ENCODE measurements at regions not wholly inside any gene's neighbourhood (a gene's known extent, or its start where the extent isn't known, plus 50 kb on each side); places are given as distances from the start of the nearest gene placed in this dataset.

DNA sequence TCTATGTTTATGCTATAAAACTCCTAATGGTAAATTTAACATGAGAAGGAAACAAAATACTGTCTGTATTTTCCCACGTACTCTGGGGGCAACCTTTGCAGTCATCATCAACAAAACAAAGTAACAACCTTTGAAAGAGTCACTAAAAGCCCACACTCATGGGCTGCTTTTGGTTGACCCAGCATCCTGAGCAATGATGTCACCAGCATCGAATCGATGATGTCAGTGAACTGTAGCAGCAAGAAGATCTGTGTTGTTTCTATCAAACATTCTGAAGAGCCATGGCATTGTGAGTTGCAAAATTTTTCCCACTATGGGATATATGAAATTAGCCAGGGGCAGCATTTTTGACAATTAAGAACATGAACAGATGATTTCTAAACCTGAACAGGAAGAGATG lies 300.1 kb downstream of the HIVEP2 start:
- Mint-ChIP-seq H3K4me1 (no peaks in the 10 kb centered on the region), H3K27me3 (ENCODE audit: low read depth in 3 of 3) (peaks cover 3 to 7% (median 3%) of the 10 kb centered on the region in 3 donors), H3K9me3 (peaks cover 0 to 2% (median 0%) of the 10 kb centered on the region in 7 donors), H3K36me3 (no peaks in the 10 kb centered on the region), H3K27ac (no peak overlapping the region), H3K4me3 (no peak overlapping the region)
- no peaks in the 10 kb centered on the region for H3K4me1 ChIP-seq (ENCODE audit: control insufficient read depth in 1 of 2, insufficient read depth in 2 of 2, low read length in 2 of 2)
- H3K27me3 ChIP-seq (ENCODE audit: control insufficient read depth in 2 of 2, insufficient read depth in 2 of 2, low read length in 2 of 2): no peaks in the 10 kb centered on the region
- H3K9ac ChIP-seq (ENCODE audit: insufficient read depth, low read length, poor library complexity, severe bottlenecking): no peak overlapping the region
- no peak overlapping the region for H3K4me2 ChIP-seq (replicated peaks; ENCODE audit: extremely low read depth, low read length, poor library complexity, severe bottlenecking)
- no peak overlapping the region for H3K27ac ChIP-seq (ENCODE audit: low read depth in 1 of 2, low read length in 2 of 2)
- DNase-seq: no peak
- H3K79me2 ChIP-seq (ENCODE audit: insufficient read depth, low read length): no peaks in the 10 kb centered on the region
- WGBS (ENCODE audit: insufficient coverage): 73% methylated on average over 3 of the region's 3 CpGs
- H2AFZ ChIP-seq (ENCODE audit: insufficient read depth, low read depth, low read length, poor library complexity, severe bottlenecking): no peak overlapping the region
- H3K9me3 ChIP-seq (replicated peaks in 1 of 2; ENCODE audit: control insufficient read depth in 1 of 2, insufficient read depth in 1 of 2, low read length in 2 of 2): no peaks in the 10 kb centered on the region
- H3K4me3 ChIP-seq (replicated peaks in 1 of 3; ENCODE audit: low read depth in 2 of 3, low read length in 3 of 3): no peak overlapping the region
- H4K20me1 ChIP-seq (ENCODE audit: insufficient read depth, low read length): no peaks in the 10 kb centered on the region
- intact Hi-C loops (cut with micrococcal nuclease): no loop called here
- no peaks in the 10 kb centered on the region for H3K36me3 ChIP-seq (replicated peaks in 1 of 2; ENCODE audit: control insufficient read depth in 1 of 2, insufficient read depth in 2 of 2, low read length in 2 of 2)
- no peak for TF ChIP-seq CTCF (IDR thresholded peaks at IDR 0.05)

DNA sequence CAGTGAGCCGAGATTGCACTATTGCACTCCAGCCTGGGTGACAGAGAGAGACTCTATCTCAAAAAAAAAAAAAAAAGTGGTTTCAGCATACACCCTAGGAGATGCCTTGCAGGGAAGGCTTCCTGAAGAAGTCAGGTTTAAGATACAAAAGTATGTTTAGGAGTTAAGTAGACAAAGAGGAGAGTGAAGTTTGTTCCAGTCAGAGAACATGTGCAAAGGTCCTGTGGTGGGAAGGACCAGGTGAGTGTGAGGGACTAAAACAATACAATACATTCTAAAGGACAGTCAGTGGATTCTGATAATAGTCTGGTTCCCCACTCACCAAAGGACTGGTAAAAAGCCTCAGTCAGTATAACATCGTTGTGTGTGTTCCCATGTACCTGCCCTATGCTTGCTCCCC lies 299.3 kb downstream of the HIVEP2 start:
- Histone ChIP-seq H4K20me1 (ENCODE audit: insufficient read depth, low read length) (no peaks in the 10 kb centered on the region), H3K4me3 (replicated peaks in 1 of 3; ENCODE audit: low read depth in 2 of 3, low read length in 3 of 3) (no peak overlapping the region), H3K9ac (ENCODE audit: insufficient read depth, low read length, poor library complexity, severe bottlenecking) (no peak overlapping the region), H3K27ac (ENCODE audit: low read depth in 1 of 2, low read length in 2 of 2) (no peak overlapping the region), H3K27me3 (ENCODE audit: control insufficient read depth in 2 of 2, insufficient read depth in 2 of 2, low read length in 2 of 2) (no peaks in the 10 kb centered on the region), H3K4me1 (ENCODE audit: control insufficient read depth in 1 of 2, insufficient read depth in 2 of 2, low read length in 2 of 2) (no peaks in the 10 kb centered on the region), H3K9me3 (replicated peaks in 1 of 2; ENCODE audit: control insufficient read depth in 1 of 2, insufficient read depth in 1 of 2, low read length in 2 of 2) (no peaks in the 10 kb centered on the region), H2AFZ (ENCODE audit: insufficient read depth, low read depth, low read length, poor library complexity, severe bottlenecking) (no peak overlapping the region), H3K79me2 (ENCODE audit: insufficient read depth, low read length) (no peaks in the 10 kb centered on the region), H3K4me2 (replicated peaks; ENCODE audit: extremely low read depth, low read length, poor library complexity, severe bottlenecking) (no peak overlapping the region), H3K36me3 (replicated peaks in 1 of 2; ENCODE audit: control insufficient read depth in 1 of 2, insufficient read depth in 2 of 2, low read length in 2 of 2) (no peaks in the 10 kb centered on the region)
- no peaks in the 10 kb centered on the region for H3K36me3 Mint-ChIP-seq
- intact Hi-C loops (cut with micrococcal nuclease): no loop called here
- peaks cover 3 to 7% (median 3%) of the 10 kb centered on the region in 3 donors for H3K27me3 Mint-ChIP-seq (ENCODE audit: low read depth in 3 of 3)
- H3K4me1 Mint-ChIP-seq: no peaks in the 10 kb centered on the region
- no peaks in the 10 kb centered on the region for H3K9me3 Mint-ChIP-seq
- no peak for DNase-seq
- H3K4me3 Mint-ChIP-seq: no peak overlapping the region
- 100% methylated on average over 1 of the region's 2 CpGs for WGBS (ENCODE audit: insufficient coverage)
- TF ChIP-seq CTCF (IDR thresholded peaks at IDR 0.05): no peak
- no peak overlapping the region for H3K27ac Mint-ChIP-seq

All from CD14-positive monocyte (primary cell).